Activated naive CD8-positive, alpha-beta T cell (primary cell): ENCODE measurements at regions not wholly inside any gene's neighbourhood (a gene's known extent, or its start where the extent isn't known, plus 50 kb on each side); places are given as distances from the start of the nearest gene placed in this dataset.

Experiments
- H3K27ac Mint-ChIP-seq: one replicate; pipeline ENCODE4 v1.8.0; 2021; ENCODE audit warnings: mixed read lengths
- H3K27me3 Mint-ChIP-seq: one replicate; pipeline ENCODE4 v1.8.0; 2021; ENCODE audit warnings: mixed read lengths
- H3K36me3 Mint-ChIP-seq: one replicate; pipeline ENCODE4 v1.8.0; 2021; ENCODE audit warnings: mixed read lengths
- H3K4me1 Mint-ChIP-seq: one replicate; pipeline ENCODE4 v1.8.0; 2021; ENCODE audit warnings: low read depth, mixed read lengths
- H3K4me3 Mint-ChIP-seq: one replicate; pipeline ENCODE4 v1.8.0; 2021; ENCODE audit warnings: mild to moderate bottlenecking, mixed read lengths
- H3K9me3 Mint-ChIP-seq: one replicate; pipeline ENCODE4 v1.8.0; 2021; ENCODE audit warnings: low read depth, mixed read lengths

- H3K27me3 Mint-ChIP-seq = no peaks in the 10 kb centered on the region
- H3K36me3 Mint-ChIP-seq = no peaks in the 10 kb centered on the region
- peak overlapping the region; percentile 97 for H3K27ac Mint-ChIP-seq
- no peaks in the 10 kb centered on the region for H3K9me3 Mint-ChIP-seq
- peaks cover 93% of the 10 kb centered on the region for H3K4me1 Mint-ChIP-seq
- peak overlapping the region; percentile 86 for H3K4me3 Mint-ChIP-seq
Measured at GRCh38 chr4:152099981-152100378, 339.2 kb upstream of the GATB start.

- Mint-ChIP-seq H3K27ac (peak overlapping the region; percentile 97), H3K4me3 (peak overlapping the region; percentile 86), H3K9me3 (no peaks in the 10 kb centered on the region), H3K36me3 (no peaks in the 10 kb centered on the region), H3K27me3 (no peaks in the 10 kb centered on the region), H3K4me1 (peaks cover 93% of the 10 kb centered on the region)
Measured at GRCh38 chr4:152099555-152099954, 338.7 kb upstream of the GATB start.

- no peaks in the 10 kb centered on the region for H3K27me3 Mint-ChIP-seq
- H3K4me1 Mint-ChIP-seq = peaks cover 93% of the 10 kb centered on the region
- H3K4me3 Mint-ChIP-seq = no peak overlapping the region
- no peaks in the 10 kb centered on the region for H3K36me3 Mint-ChIP-seq
- no peaks in the 10 kb centered on the region for H3K9me3 Mint-ChIP-seq
- H3K27ac Mint-ChIP-seq = peak overlapping the region; percentile 97
Measured at GRCh38 chr4:152099061-152099425, 338.2 kb upstream of the GATB start.

GRCh38 chr4:152098365-152099060 lies 337.7 kb upstream of the GATB start:
- Mint-ChIP-seq H3K27me3 (no peaks in the 10 kb centered on the region), H3K9me3 (no peaks in the 10 kb centered on the region), H3K27ac (peak overlapping the region; percentile 97), H3K36me3 (no peaks in the 10 kb centered on the region), H3K4me3 (no peak overlapping the region), H3K4me1 (peaks cover 93% of the 10 kb centered on the region)

- H3K27ac Mint-ChIP-seq = peak overlapping the region; percentile 74
- H3K27me3 Mint-ChIP-seq = no peaks in the 10 kb centered on the region
- H3K4me3 Mint-ChIP-seq = no peak overlapping the region
- no peaks in the 10 kb centered on the region for H3K36me3 Mint-ChIP-seq
- H3K4me1 Mint-ChIP-seq = peaks cover 86% of the 10 kb centered on the region
- H3K9me3 Mint-ChIP-seq = no peaks in the 10 kb centered on the region
Measured at GRCh38 chr4:152097371-152097770, 336.6 kb upstream of the GATB start.

- H3K4me1 Mint-ChIP-seq = peaks cover 81% of the 10 kb centered on the region
- H3K4me3 Mint-ChIP-seq = no peak overlapping the region
- no peak overlapping the region for H3K27ac Mint-ChIP-seq
- H3K9me3 Mint-ChIP-seq = no peaks in the 10 kb centered on the region
- no peaks in the 10 kb centered on the region for H3K36me3 Mint-ChIP-seq
- H3K27me3 Mint-ChIP-seq = no peaks in the 10 kb centered on the region
Measured at GRCh38 chr4:152095701-152096070, 334.9 kb upstream of the GATB start.

- Mint-ChIP-seq H3K27ac (peak overlapping the region; percentile 34), H3K4me1 (peaks cover 79% of the 10 kb centered on the region), H3K9me3 (no peaks in the 10 kb centered on the region), H3K27me3 (no peaks in the 10 kb centered on the region), H3K36me3 (no peaks in the 10 kb centered on the region), H3K4me3 (no peak overlapping the region)
Measured at GRCh38 chr4:152094970-152095700, 334.3 kb upstream of the GATB start.

- Mint-ChIP-seq H3K4me1 (peaks cover 63% of the 10 kb centered on the region), H3K27ac (no peak overlapping the region)
Measured at GRCh38 chr4:152091405-152091804, 330.6 kb upstream of the GATB start.

GRCh38 chr4:152090543-152090942 lies 329.7 kb upstream of the GATB start:
- Mint-ChIP-seq H3K4me1 (peaks cover 61% of the 10 kb centered on the region), H3K4me3 (peak overlapping the region; percentile 53), H3K27me3 (no peaks in the 10 kb centered on the region), H3K27ac (peak overlapping the region; percentile 92), H3K36me3 (no peaks in the 10 kb centered on the region), H3K9me3 (no peaks in the 10 kb centered on the region)

More at GRCh38 chr4:152091405-152091804, 330.6 kb upstream of the GATB start:
- Mint-ChIP-seq H3K36me3 (no peaks in the 10 kb centered on the region), H3K9me3 (no peaks in the 10 kb centered on the region), H3K4me3 (no peak overlapping the region), H3K27me3 (no peaks in the 10 kb centered on the region)

GRCh38 chr4:152089584-152089983 lies 328.8 kb upstream of the GATB start:
- H3K9me3 Mint-ChIP-seq = no peaks in the 10 kb centered on the region
- no peaks in the 10 kb centered on the region for H3K27me3 Mint-ChIP-seq
- H3K27ac Mint-ChIP-seq = no peak overlapping the region

GRCh38 chr4:152087335-152087734 lies 326.5 kb upstream of the GATB start:
- peaks cover 59% of the 10 kb centered on the region for H3K4me1 Mint-ChIP-seq
- H3K27ac Mint-ChIP-seq = no peak overlapping the region
- no peaks in the 10 kb centered on the region for H3K27me3 Mint-ChIP-seq
- H3K9me3 Mint-ChIP-seq = no peaks in the 10 kb centered on the region
- no peaks in the 10 kb centered on the region for H3K36me3 Mint-ChIP-seq
- no peak overlapping the region for H3K4me3 Mint-ChIP-seq

More at GRCh38 chr4:152089584-152089983, 328.8 kb upstream of the GATB start:
- peaks cover 61% of the 10 kb centered on the region for H3K4me1 Mint-ChIP-seq
- peak overlapping the region; percentile 36 for H3K4me3 Mint-ChIP-seq
- H3K36me3 Mint-ChIP-seq = no peaks in the 10 kb centered on the region

GRCh38 chr4:152085657-152086056 lies 324.9 kb upstream of the GATB start:
- peaks cover 65% of the 10 kb centered on the region for H3K4me1 Mint-ChIP-seq
- H3K27ac Mint-ChIP-seq = no peak overlapping the region
- H3K36me3 Mint-ChIP-seq = no peaks in the 10 kb centered on the region
- H3K27me3 Mint-ChIP-seq = no peaks in the 10 kb centered on the region
- H3K9me3 Mint-ChIP-seq = no peaks in the 10 kb centered on the region
- H3K4me3 Mint-ChIP-seq = no peak overlapping the region

- H3K36me3 Mint-ChIP-seq = no peaks in the 10 kb centered on the region
- H3K4me1 Mint-ChIP-seq = peaks cover 69% of the 10 kb centered on the region
Measured at GRCh38 chr4:152083338-152083737, 322.5 kb upstream of the GATB start.

GRCh38 chr4:152081024-152081423 lies 320.2 kb upstream of the GATB start:
- no peaks in the 10 kb centered on the region for H3K9me3 Mint-ChIP-seq
- H3K4me3 Mint-ChIP-seq = no peak overlapping the region
- no peaks in the 10 kb centered on the region for H3K27me3 Mint-ChIP-seq
- peaks cover 79% of the 10 kb centered on the region for H3K4me1 Mint-ChIP-seq
- H3K36me3 Mint-ChIP-seq = peaks cover 2% of the 10 kb centered on the region
- peak overlapping the region; percentile 69 for H3K27ac Mint-ChIP-seq

More at GRCh38 chr4:152083338-152083737, 322.5 kb upstream of the GATB start:
- no peaks in the 10 kb centered on the region for H3K9me3 Mint-ChIP-seq
- H3K27me3 Mint-ChIP-seq = no peaks in the 10 kb centered on the region
- H3K27ac Mint-ChIP-seq = no peak overlapping the region
- no peak overlapping the region for H3K4me3 Mint-ChIP-seq

- Mint-ChIP-seq H3K4me3 (peak overlapping the region; percentile 17), H3K36me3 (peaks cover 2% of the 10 kb centered on the region)
Measured at GRCh38 chr4:152079543-152080293, 318.9 kb upstream of the GATB start.

More at GRCh38 chr4:152079543-152080293, 318.9 kb upstream of the GATB start:
- H3K27me3 Mint-ChIP-seq = no peaks in the 10 kb centered on the region
- no peaks in the 10 kb centered on the region for H3K9me3 Mint-ChIP-seq
- peaks cover 78% of the 10 kb centered on the region for H3K4me1 Mint-ChIP-seq
- peak overlapping the region; percentile 70 for H3K27ac Mint-ChIP-seq
